H1 (cell line): ENCODE measurements at regions not wholly inside any gene's neighbourhood (a gene's known extent, or its start where the extent isn't known, plus 50 kb on each side); places are given as distances from the start of the nearest gene placed in this dataset.

Experiments
- CTCF ChIA-PET: fragments of 300-600 bp; sonication (Branson Sonifier 250); formaldehyde crosslinking; loops from one replicate; lab custom pipeline; 2021; ENCODE audit not compliant: partially characterized antibody; lab: Charles Lee
- POLR2A ChIA-PET: fragments of 300-600 bp; sonication (Branson Sonifier 250); formaldehyde crosslinking; loops from one replicate; lab custom pipeline; 2021; ENCODE audit warnings: inconsistent platforms; ENCODE audit not compliant: partially characterized antibody; lab: Charles Lee
- DNase-seq, 2 experiments: peaks; one replicate each; pipeline versions ENCODE4 v3.0.0 to v3.0.0-alpha.2; 2010 to 2022; ENCODE audit warnings: low spot score in 2 of 2, low read depth in 1 of 2, mixed read lengths in 1 of 2
- FAIRE-seq: peaks from 2 replicates; lab custom pipeline; 2011; peaks lifted over from hg19 to GRCh38; lab: Jason Lieb, UNC
- H2AFZ ChIP-seq: 2 replicates; pipeline ENCODE4 v1.8.1; 2012; ENCODE audit warnings: low read length, inconsistent platforms
- H2AK5ac ChIP-seq: 2 replicates; pipeline ENCODE4 v1.6.1; 2013; ENCODE audit warnings: low read depth, low read length
- H2BK120ac ChIP-seq: replicated peaks from 2 replicates; pipeline ENCODE3; 2013; ENCODE audit warnings: low read depth, low read length, inconsistent platforms
- H2BK12ac ChIP-seq: 2 replicates; pipeline ENCODE4 v1.6.1; 2013; ENCODE audit warnings: low read depth, low read length
- H2BK15ac ChIP-seq: 2 replicates; pipeline ENCODE4 v1.6.1; 2013; ENCODE audit warnings: low read length
- H2BK20ac ChIP-seq: 2 replicates; pipeline ENCODE4 v1.6.1; 2013; ENCODE audit warnings: low read length
- H2BK5ac ChIP-seq: 2 replicates; pipeline ENCODE4 v1.6.1; 2013; ENCODE audit warnings: low read depth, low read length
- H3K14ac ChIP-seq: 2 replicates; pipeline ENCODE4 v1.6.1; 2013; ENCODE audit warnings: inconsistent platforms; ENCODE audit not compliant: insufficient read length
- H3K18ac ChIP-seq: 2 replicates; pipeline ENCODE4 v1.6.1; 2013; ENCODE audit warnings: low read length; ENCODE audit errors: extremely low read depth
- H3K23ac ChIP-seq: 2 replicates; pipeline ENCODE4 v1.6.1; 2013; ENCODE audit warnings: inconsistent platforms; ENCODE audit not compliant: insufficient read length
- H3K23me2 ChIP-seq: 2 replicates; pipeline ENCODE4 v1.6.1; 2013; ENCODE audit warnings: low read depth, low read length
- H3K27ac ChIP-seq: 2 replicates; pipeline ENCODE4 v1.6.1; 2011; ENCODE audit warnings: low read depth, low read length, inconsistent platforms
- H3K27me3 ChIP-seq, 4 experiments: replicated peaks in 1 of 4; 1 replicate in 1 of 4; 2 replicates in 3 of 4; pipeline versions ENCODE4 v1.6.1 to v1.8.1; 2011 to 2013; ENCODE audit warnings: low read length in 3 of 4, mild to moderate bottlenecking in 3 of 4, inconsistent platforms in 2 of 4, mixed read lengths in 2 of 4, moderate library complexity in 1 of 4; ENCODE audit not compliant: control insufficient read depth in 3 of 4, insufficient read depth in 3 of 4; ENCODE audit errors: extremely low read depth in 1 of 4
- H3K36me3 ChIP-seq, 4 experiments: 2 replicates each; pipeline versions ENCODE4 v1.6.1 to v1.8.1; 2011 to 2013; ENCODE audit warnings: mild to moderate bottlenecking in 4 of 4, low read length in 3 of 4, moderate library complexity in 2 of 4, control low read depth in 1 of 4, inconsistent platforms in 1 of 4; ENCODE audit not compliant: insufficient read depth in 4 of 4, control insufficient read depth in 2 of 4
- H3K4ac ChIP-seq: replicated peaks from 2 replicates; pipeline ENCODE3; 2013; ENCODE audit warnings: low read length, low read depth, mixed read lengths, inconsistent platforms; ENCODE audit not compliant: insufficient read length
- H3K4me1 ChIP-seq, 4 experiments: replicated peaks in 1 of 4; 1 replicate in 1 of 4; 2 replicates in 3 of 4; pipeline versions ENCODE4 v1.6.1 to v1.8.1; 2011 to 2013; ENCODE audit warnings: low read length in 3 of 4, inconsistent platforms in 2 of 4, mixed read lengths in 1 of 4; ENCODE audit not compliant: insufficient read depth in 4 of 4, control insufficient read depth in 3 of 4
- H3K4me2 ChIP-seq, 2 experiments: 2 replicates each; pipeline versions ENCODE4 v1.6.1 to v1.8.1; 2011 to 2013; ENCODE audit warnings: low read depth in 2 of 2, low read length in 2 of 2, control low read depth in 1 of 2, inconsistent platforms in 1 of 2, mild to moderate bottlenecking in 1 of 2; ENCODE audit not compliant: insufficient read depth in 1 of 2
- H3K4me3 ChIP-seq, 4 experiments: fragments of 200-600, 300-600 bp in 1 of 4; sonication (generic), shearing (Covaris generic), sonication (Bioruptor Twin) in 1 of 4; 2 replicates each; pipeline versions ENCODE4 v1.5.1 to v1.8.1; 2011 to 2016; ENCODE audit warnings: low read length in 4 of 4, low read depth in 3 of 4, control low read depth in 2 of 4, inconsistent platforms in 2 of 4, mild to moderate bottlenecking in 2 of 4, mixed read lengths in 1 of 4, moderate library complexity in 1 of 4; ENCODE audit not compliant: insufficient read depth in 2 of 4; ENCODE audit errors: extremely low read depth in 1 of 4
- H3K56ac ChIP-seq: replicated peaks from 2 replicates; pipeline ENCODE3; 2013; ENCODE audit warnings: low read depth, mild to moderate bottlenecking, mixed read lengths, low read length, inconsistent platforms; ENCODE audit not compliant: insufficient read length
- H3K79me1 ChIP-seq: 2 replicates; pipeline ENCODE4 v1.6.1; 2013; ENCODE audit warnings: low read depth, low read length, control low read depth
- H3K79me2 ChIP-seq, 2 experiments: 2 replicates each; pipeline versions ENCODE4 v1.6.1 to v1.8.1; 2012 to 2013; ENCODE audit warnings: low read length in 2 of 2, mild to moderate bottlenecking in 2 of 2, inconsistent platforms in 1 of 2; ENCODE audit not compliant: insufficient read depth in 2 of 2, control insufficient read depth in 1 of 2
- H3K9ac ChIP-seq, 4 experiments: replicated peaks in 1 of 4; 1 replicate in 1 of 4; 2 replicates in 3 of 4; pipeline versions ENCODE4 v1.6.1 to v1.8.1; 2011 to 2013; ENCODE audit warnings: low read depth in 3 of 4, low read length in 3 of 4, control low read depth in 2 of 4, mild to moderate bottlenecking in 2 of 4, moderate library complexity in 2 of 4, inconsistent platforms in 1 of 4; ENCODE audit errors: extremely low read depth in 1 of 4
- H3K9me3 ChIP-seq, 2 experiments: 2 replicates each; pipeline versions ENCODE4 v1.6.1 to v1.8.1; 2012 to 2013; ENCODE audit warnings: mild to moderate bottlenecking in 2 of 2, moderate library complexity in 2 of 2, control low read depth in 1 of 2, inconsistent platforms in 1 of 2, low read depth in 1 of 2, low read length in 1 of 2, mixed read lengths in 1 of 2; ENCODE audit not compliant: insufficient read depth in 2 of 2
- H4K20me1 ChIP-seq, 2 experiments: replicated peaks in 1 of 2; 2 replicates each; pipeline versions ENCODE3 to v1.8.1; 2011 to 2013; ENCODE audit warnings: inconsistent platforms in 2 of 2, low read length in 2 of 2, mild to moderate bottlenecking in 1 of 2; ENCODE audit not compliant: insufficient read depth in 2 of 2, control insufficient read depth in 1 of 2
- H4K5ac ChIP-seq: 2 replicates; pipeline ENCODE4 v1.6.1; 2013; ENCODE audit warnings: low read length, low read depth, mixed read lengths, inconsistent platforms; ENCODE audit not compliant: insufficient read length
- H4K8ac ChIP-seq: 2 replicates; pipeline ENCODE4 v1.8.0; 2013; ENCODE audit warnings: mild to moderate bottlenecking, moderate library complexity, low read length, inconsistent platforms; ENCODE audit not compliant: insufficient read depth; ENCODE audit errors: extremely low read depth
- H4K91ac ChIP-seq: replicated peaks from 2 replicates; pipeline ENCODE3; 2013; ENCODE audit warnings: low read length, mixed read lengths, inconsistent platforms; ENCODE audit not compliant: insufficient read length
- CEBPB ChIP-seq: IDR thresholded peaks from 2 replicates; pipeline ENCODE4 v1.6.1; 2012; ENCODE audit warnings: low read depth, low read length
- FOSL1 ChIP-seq: IDR thresholded peaks from 2 replicates; pipeline ENCODE4 v1.6.1; 2011; ENCODE audit warnings: mild to moderate bottlenecking, low read depth, low read length, moderate library complexity; ENCODE audit not compliant: insufficient read depth
- KDM1A ChIP-seq: fragments of 200-600, 300-600 bp; sonication (generic); IDR thresholded peaks from 2 replicates; pipeline ENCODE4 v1.7.1; 2016; ENCODE audit warnings: mild to moderate bottlenecking, low read length, borderline replicate concordance
- KDM5A ChIP-seq: fragments of 200-600 bp; IDR thresholded peaks from 2 replicates; pipeline ENCODE4 v1.7.1; 2012; ENCODE audit warnings: mild to moderate bottlenecking, low read length, inconsistent platforms, mixed read lengths
- NRF1 ChIP-seq: IDR thresholded peaks from 2 replicates; pipeline ENCODE4 v1.6.1; 2011; ENCODE audit warnings: mild to moderate bottlenecking, low read depth, low read length, improper control_type of control experiment
- POLR2A ChIP-seq, 2 experiments: IDR thresholded peaks; 1 replicate in 1 of 2; 2 replicates in 1 of 2; pipeline ENCODE4 v1.6.1; 2011; ENCODE audit warnings: low read depth in 2 of 2, low read length in 2 of 2, mild to moderate bottlenecking in 2 of 2; ENCODE audit errors: control extremely low read depth in 1 of 2
- SAP30 ChIP-seq: fragments of 300-600 bp; sonication (generic); IDR thresholded peaks from 2 replicates; pipeline ENCODE4 v1.7.1; 2012; ENCODE audit warnings: low read length, moderate library complexity, mild to moderate bottlenecking, inconsistent platforms; ENCODE audit not compliant: insufficient read depth, insufficient replicate concordance
- SIN3A ChIP-seq, 2 experiments: IDR thresholded peaks in 1 of 2; conservative IDR thresholded peaks in 1 of 2; 2 replicates each; pipeline ENCODE4 v1.6.1; 2011 to 2012; ENCODE audit warnings: low read length in 2 of 2, improper control_type of control experiment in 1 of 2, low read depth in 1 of 2, mild to moderate bottlenecking in 1 of 2
- SRF ChIP-seq: IDR thresholded peaks from 2 replicates; pipeline ENCODE4 v1.6.1; 2011; ENCODE audit warnings: mild to moderate bottlenecking, low read depth, low read length, moderate library complexity
- TAF1 ChIP-seq: IDR thresholded peaks from 2 replicates; pipeline ENCODE4 v1.6.1; 2011; ENCODE audit warnings: mild to moderate bottlenecking, low read depth, low read length
- USF2 ChIP-seq: IDR thresholded peaks from 2 replicates; pipeline ENCODE4 v1.6.1; 2011; ENCODE audit warnings: low read length, improper control_type of control experiment
- WGBS, 2 experiments: shearing (Covaris generic) in 1 of 2; methylation state at CpG; one replicate each; pipeline versions ENCODE4 v1.1.6 to v1.1.7; 2013 to 2015; ENCODE audit warnings: low lambda C conversion rate in 2 of 2, mixed read lengths in 2 of 2, inconsistent platforms in 1 of 2, low coverage in 1 of 2, missing lambda C conversion rate in 1 of 2; ENCODE audit not compliant: insufficient replicate concordance in 2 of 2, insufficient coverage in 1 of 2, insufficient read length in 1 of 2; ENCODE audit errors: extremely low coverage in 1 of 2, missing lambda C conversion rate in 1 of 2; 5-methylcytosine and 5-hydroxymethylcytosine counted together

DNA sequence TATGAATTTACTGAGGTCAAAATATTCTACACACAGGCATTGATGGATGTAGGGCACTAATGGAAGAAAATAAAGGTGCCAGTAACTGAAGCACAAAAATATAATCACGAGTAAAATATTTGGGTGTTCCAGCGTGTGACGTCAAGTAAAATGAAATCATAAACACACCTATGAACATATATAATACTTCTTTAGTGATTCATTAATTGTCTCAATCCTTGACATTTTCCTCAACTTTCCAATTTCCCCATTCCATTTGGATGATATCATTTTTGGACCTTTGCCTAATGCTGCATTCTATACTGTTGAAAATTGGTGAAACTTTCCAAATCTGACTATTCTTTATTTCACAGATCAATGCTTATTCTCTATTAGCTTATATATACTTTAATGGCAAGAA lies 649.3 kb downstream of the GALC start:
- ChIA-PET CTCF (interaction anchor here (1.2 kb wide), 1 partner anchor 9 kb away, joined by 3 read pairs; no protein-coding TSS in a partner anchor), POLR2A (no interaction called here)
- no peak overlapping the region for H4K91ac ChIP-seq
- no peak overlapping the region for H2BK15ac ChIP-seq
- TF ChIP-seq NRF1, result no peak
- no peak for TF ChIP-seq CEBPB
- no peak for TF ChIP-seq KDM1A
- no peak for TF ChIP-seq KDM5A
- TF ChIP-seq FOSL1, result no peak
- no peak for TF ChIP-seq TAF1
- no peak for TF ChIP-seq USF2
- no peak for TF ChIP-seq SRF
- no peak for TF ChIP-seq SAP30
- TF ChIP-seq SIN3A (conservative IDR thresholded peaks at IDR 0.05 in 1 of 2, IDR thresholded peaks at IDR 0.05 in 1 of 2; ENCODE audit: low read depth in 1 of 2, low read length in 2 of 2), result no peak
- TF ChIP-seq POLR2A (IDR thresholded peaks at IDR 0.05; ENCODE audit: control extremely low read depth in 1 of 2, low read depth in 2 of 2, low read length in 2 of 2), result no peak
- no peak overlapping the region for H3K4me2 ChIP-seq
- no peak overlapping the region for H2AFZ ChIP-seq
- H3K9ac ChIP-seq, result no peak overlapping the region
- no peak for FAIRE-seq
- no peak overlapping the region for H3K18ac ChIP-seq
- H2AK5ac ChIP-seq, result no peak overlapping the region
- H3K23me2 ChIP-seq, result no peaks in the 10 kb centered on the region; the same call in 1 of the 2 replicates
- no peaks in the 10 kb centered on the region for H3K79me1 ChIP-seq
- H3K4me1 ChIP-seq, result no peaks in the 10 kb centered on the region
- no peak overlapping the region for H3K4me3 ChIP-seq
- no peak overlapping the region for H4K5ac ChIP-seq
- H4K8ac ChIP-seq, result no peak overlapping the region
- 93% methylated on average over 3 of the region's 3 CpGs; no CpG with 5 or more reads in 1 of the 2 experiments for WGBS, 2 experiments
- H2BK20ac ChIP-seq, result no peak overlapping the region
- H3K56ac ChIP-seq, result no peak overlapping the region
- no peaks in the 10 kb centered on the region for H4K20me1 ChIP-seq
- no peak overlapping the region for H2BK12ac ChIP-seq
- no peak overlapping the region for H3K14ac ChIP-seq
- no peaks in the 10 kb centered on the region for H3K36me3 ChIP-seq
- no peaks in the 10 kb centered on the region for H3K27me3 ChIP-seq
- H2BK5ac ChIP-seq, result no peak overlapping the region
- no peak overlapping the region for H3K23ac ChIP-seq
- no peak overlapping the region for H3K4ac ChIP-seq
- H3K27ac ChIP-seq, result no peak overlapping the region
- no peaks in the 10 kb centered on the region for H3K9me3 ChIP-seq
- no peak overlapping the region for H2BK120ac ChIP-seq
- no peaks in the 10 kb centered on the region for H3K79me2 ChIP-seq
- DNase-seq, result no peak
